ENCODE measurements at regions not wholly inside any gene's neighbourhood (a gene's known extent, or its start where the extent isn't known, plus 50 kb on each side); places are given as distances from the start of the nearest gene placed in this dataset.

GRCh38 chr4:35164063-35164462 is 1080.3 kb downstream of the ARAP2 start:
- DNase-seq, result no peak
- Histone ChIP-seq H2BK12ac (ENCODE audit: low read length in 2 of 2) (no peak overlapping the region), H3K9ac (ENCODE audit: low read length) (no peak overlapping the region), H2BK15ac (ENCODE audit: low read depth, poor library complexity, severe bottlenecking) (no peak overlapping the region), H3K23ac (ENCODE audit: low read length in 2 of 2) (no peak overlapping the region), H3K79me1 (replicated peaks; ENCODE audit: low read length, poor library complexity, severe bottlenecking) (no peaks in the 10 kb centered on the region), H2AK5ac (ENCODE audit: low read length, severe bottlenecking) (no peak overlapping the region), H2BK5ac (ENCODE audit: low read depth, low read length, poor library complexity, severe bottlenecking) (no peak overlapping the region), H3K27ac (ENCODE audit: low read length, poor library complexity, severe bottlenecking) (no peak overlapping the region), H3K14ac (ENCODE audit: low read length in 2 of 2) (no peak overlapping the region), H3K18ac (ENCODE audit: low read depth in 1 of 2, low read length in 2 of 2) (no peak overlapping the region), H3K4me1 (ENCODE audit: control insufficient read depth, insufficient read depth, low read depth, low read length) (no peaks in the 10 kb centered on the region), H2BK120ac (ENCODE audit: low read depth, low read length) (no peak overlapping the region), H4K8ac (ENCODE audit: low read length) (no peak overlapping the region), H3K36me3 (ENCODE audit: control insufficient read depth in 1 of 2, insufficient read depth in 2 of 2, low read depth in 1 of 2, low read length in 2 of 2) (no peaks in the 10 kb centered on the region), H4K91ac (ENCODE audit: low read length) (no peak overlapping the region), H3K4me2 (ENCODE audit: low read length, poor library complexity, severe bottlenecking) (no peak overlapping the region), H3K4me3 (ENCODE audit: insufficient read depth in 1 of 2, low read depth in 1 of 2, low read length in 2 of 2) (no peak overlapping the region), H3K27me3 (ENCODE audit: control insufficient read depth in 1 of 2, insufficient read depth in 1 of 2, low read length in 2 of 2) (no peaks in the 10 kb centered on the region), H2AFZ (ENCODE audit: low read depth, low read length) (no peak overlapping the region), H3K9me3 (ENCODE audit: control insufficient read depth, low read length) (peaks cover 8% of the 10 kb centered on the region), H3K4ac (ENCODE audit: low read depth in 1 of 2, low read length in 2 of 2) (no peak overlapping the region)
- no CpG with 5 or more reads among the region's 1 CpG for WGBS

GRCh38 chr4:35166466-35166865 is 1077.8 kb downstream of the ARAP2 start:
- Histone ChIP-seq H2BK5ac (ENCODE audit: low read depth, low read length, poor library complexity, severe bottlenecking) (no peak overlapping the region), H3K4me1 (ENCODE audit: control insufficient read depth, insufficient read depth, low read depth, low read length) (no peaks in the 10 kb centered on the region), H2AK5ac (ENCODE audit: low read length, severe bottlenecking) (no peak overlapping the region)

GRCh38 chr4:35167385-35167784 is 1076.9 kb downstream of the ARAP2 start:
- DNase-seq, result no peak
- no peak overlapping the region for H2BK12ac ChIP-seq (ENCODE audit: low read length in 2 of 2)
- no peak overlapping the region for H3K23ac ChIP-seq (ENCODE audit: low read length in 2 of 2)

More at GRCh38 chr4:35166466-35166865, 1077.8 kb downstream of the ARAP2 start:
- no peak overlapping the region for H3K4me2 ChIP-seq (ENCODE audit: low read length, poor library complexity, severe bottlenecking)
- H3K27ac ChIP-seq (ENCODE audit: low read length, poor library complexity, severe bottlenecking), result no peak overlapping the region
- no peak overlapping the region for H3K9ac ChIP-seq (ENCODE audit: low read length)
- no peaks in the 10 kb centered on the region for H3K79me1 ChIP-seq (replicated peaks; ENCODE audit: low read length, poor library complexity, severe bottlenecking)
- H3K36me3 ChIP-seq (ENCODE audit: control insufficient read depth in 1 of 2, insufficient read depth in 2 of 2, low read depth in 1 of 2, low read length in 2 of 2), result no peaks in the 10 kb centered on the region
- H3K9me3 ChIP-seq (ENCODE audit: control insufficient read depth, low read length), result peaks cover 8% of the 10 kb centered on the region
- no peak overlapping the region for H2AFZ ChIP-seq (ENCODE audit: low read depth, low read length)
- H4K8ac ChIP-seq (ENCODE audit: low read length), result no peak overlapping the region
- no peak overlapping the region for H2BK15ac ChIP-seq (ENCODE audit: low read depth, poor library complexity, severe bottlenecking)
- no peak overlapping the region for H3K18ac ChIP-seq (ENCODE audit: low read depth in 1 of 2, low read length in 2 of 2)
- H2BK120ac ChIP-seq (ENCODE audit: low read depth, low read length), result no peak overlapping the region
- no peak overlapping the region for H3K4me3 ChIP-seq (ENCODE audit: insufficient read depth in 1 of 2, low read depth in 1 of 2, low read length in 2 of 2)
- no peak overlapping the region for H3K23ac ChIP-seq (ENCODE audit: low read length in 2 of 2)
- H3K4ac ChIP-seq (ENCODE audit: low read depth in 1 of 2, low read length in 2 of 2), result no peak overlapping the region
- no peaks in the 10 kb centered on the region for H3K27me3 ChIP-seq (ENCODE audit: control insufficient read depth in 1 of 2, insufficient read depth in 1 of 2, low read length in 2 of 2)
- no peak overlapping the region for H3K14ac ChIP-seq (ENCODE audit: low read length in 2 of 2)
- no peak for DNase-seq
- no peak overlapping the region for H2BK12ac ChIP-seq (ENCODE audit: low read length in 2 of 2)
- WGBS, result 94% methylated on average over 4 of the region's 5 CpGs
- no peak overlapping the region for H4K91ac ChIP-seq (ENCODE audit: low read length)

GRCh38 chr4:35175487-35175886 is 1068.8 kb downstream of the ARAP2 start:
- no peaks in the 10 kb centered on the region for H3K4me1 ChIP-seq (ENCODE audit: control insufficient read depth, insufficient read depth, low read depth, low read length)
- no peaks in the 10 kb centered on the region for H3K27me3 ChIP-seq (ENCODE audit: control insufficient read depth in 1 of 2, insufficient read depth in 1 of 2, low read length in 2 of 2)
- H2BK15ac ChIP-seq (ENCODE audit: low read depth, poor library complexity, severe bottlenecking), result no peak overlapping the region
- no peak overlapping the region for H2BK12ac ChIP-seq (ENCODE audit: low read length in 2 of 2)
- H3K4ac ChIP-seq (ENCODE audit: low read depth in 1 of 2, low read length in 2 of 2), result no peak overlapping the region
- H3K9ac ChIP-seq (ENCODE audit: low read length), result no peak overlapping the region
- no peak for DNase-seq
- no peak overlapping the region for H3K27ac ChIP-seq (ENCODE audit: low read length, poor library complexity, severe bottlenecking)
- H3K18ac ChIP-seq (ENCODE audit: low read depth in 1 of 2, low read length in 2 of 2), result no peak overlapping the region
- H3K4me2 ChIP-seq (ENCODE audit: low read length, poor library complexity, severe bottlenecking), result no peak overlapping the region
- H3K9me3 ChIP-seq (ENCODE audit: control insufficient read depth, low read length), result no peaks in the 10 kb centered on the region
- H3K4me3 ChIP-seq (ENCODE audit: insufficient read depth in 1 of 2, low read depth in 1 of 2, low read length in 2 of 2), result no peak overlapping the region
- H2AK5ac ChIP-seq (ENCODE audit: low read length, severe bottlenecking), result no peak overlapping the region
- H3K14ac ChIP-seq (ENCODE audit: low read length in 2 of 2), result no peak overlapping the region
- H2BK5ac ChIP-seq (ENCODE audit: low read depth, low read length, poor library complexity, severe bottlenecking), result no peak overlapping the region
- H2AFZ ChIP-seq (ENCODE audit: low read depth, low read length), result no peak overlapping the region
- H4K8ac ChIP-seq (ENCODE audit: low read length), result no peak overlapping the region
- 88% methylated on average over 4 of the region's 4 CpGs for WGBS
- no peaks in the 10 kb centered on the region for H3K36me3 ChIP-seq (ENCODE audit: control insufficient read depth in 1 of 2, insufficient read depth in 2 of 2, low read depth in 1 of 2, low read length in 2 of 2)
- H4K91ac ChIP-seq (ENCODE audit: low read length), result no peak overlapping the region
- H3K79me1 ChIP-seq (replicated peaks; ENCODE audit: low read length, poor library complexity, severe bottlenecking), result no peaks in the 10 kb centered on the region
- H3K23ac ChIP-seq (ENCODE audit: low read length in 2 of 2), result no peak overlapping the region
- no peak overlapping the region for H2BK120ac ChIP-seq (ENCODE audit: low read depth, low read length)

More at GRCh38 chr4:35167385-35167784, 1076.9 kb downstream of the ARAP2 start:
- Histone ChIP-seq H2AFZ (ENCODE audit: low read depth, low read length) (no peak overlapping the region), H2AK5ac (ENCODE audit: low read length, severe bottlenecking) (no peak overlapping the region), H3K18ac (ENCODE audit: low read depth in 1 of 2, low read length in 2 of 2) (no peak overlapping the region), H3K4me3 (ENCODE audit: insufficient read depth in 1 of 2, low read depth in 1 of 2, low read length in 2 of 2) (no peak overlapping the region), H2BK15ac (ENCODE audit: low read depth, poor library complexity, severe bottlenecking) (no peak overlapping the region), H2BK120ac (ENCODE audit: low read depth, low read length) (no peak overlapping the region), H3K9ac (ENCODE audit: low read length) (no peak overlapping the region), H3K4me1 (ENCODE audit: control insufficient read depth, insufficient read depth, low read depth, low read length) (no peaks in the 10 kb centered on the region), H3K4me2 (ENCODE audit: low read length, poor library complexity, severe bottlenecking) (no peak overlapping the region), H3K9me3 (ENCODE audit: control insufficient read depth, low read length) (peaks cover 8% of the 10 kb centered on the region), H3K27me3 (ENCODE audit: control insufficient read depth in 1 of 2, insufficient read depth in 1 of 2, low read length in 2 of 2) (no peaks in the 10 kb centered on the region), H4K8ac (ENCODE audit: low read length) (no peak overlapping the region), H4K91ac (ENCODE audit: low read length) (no peak overlapping the region), H3K79me1 (replicated peaks; ENCODE audit: low read length, poor library complexity, severe bottlenecking) (no peaks in the 10 kb centered on the region), H2BK5ac (ENCODE audit: low read depth, low read length, poor library complexity, severe bottlenecking) (no peak overlapping the region), H3K14ac (ENCODE audit: low read length in 2 of 2) (no peak overlapping the region), H3K27ac (ENCODE audit: low read length, poor library complexity, severe bottlenecking) (no peak overlapping the region), H3K36me3 (ENCODE audit: control insufficient read depth in 1 of 2, insufficient read depth in 2 of 2, low read depth in 1 of 2, low read length in 2 of 2) (no peaks in the 10 kb centered on the region), H3K4ac (ENCODE audit: low read depth in 1 of 2, low read length in 2 of 2) (no peak overlapping the region)
- WGBS, result 53% methylated on average over 2 of the region's 2 CpGs
